Fibroblast of pulmonary artery (primary cell): ENCODE measurements at regions not wholly inside any gene's neighbourhood (a gene's known extent, or its start where the extent isn't known, plus 50 kb on each side); places are given as distances from the start of the nearest gene placed in this dataset.

ENCODE experiments used
- DNase-seq: peaks from one replicate; pipeline ENCODE4 v3.0.0-alpha.2; 2010; ENCODE audit warnings: low read depth
- H3K4me3 ChIP-seq: replicated peaks from 2 replicates; pipeline ENCODE4 v1.5.1; 2011; ENCODE audit warnings: low read depth, mild to moderate bottlenecking, control low read depth, low read length, moderate library complexity
- TF ChIP-seq, protein P1 (sequence below): IDR thresholded peaks from 2 replicates; pipeline ENCODE4 v1.5.1; 2011; ENCODE audit warnings: mild to moderate bottlenecking, control low read depth, low read length, inconsistent platforms; ENCODE audit errors: missing control alignments

DNA sequence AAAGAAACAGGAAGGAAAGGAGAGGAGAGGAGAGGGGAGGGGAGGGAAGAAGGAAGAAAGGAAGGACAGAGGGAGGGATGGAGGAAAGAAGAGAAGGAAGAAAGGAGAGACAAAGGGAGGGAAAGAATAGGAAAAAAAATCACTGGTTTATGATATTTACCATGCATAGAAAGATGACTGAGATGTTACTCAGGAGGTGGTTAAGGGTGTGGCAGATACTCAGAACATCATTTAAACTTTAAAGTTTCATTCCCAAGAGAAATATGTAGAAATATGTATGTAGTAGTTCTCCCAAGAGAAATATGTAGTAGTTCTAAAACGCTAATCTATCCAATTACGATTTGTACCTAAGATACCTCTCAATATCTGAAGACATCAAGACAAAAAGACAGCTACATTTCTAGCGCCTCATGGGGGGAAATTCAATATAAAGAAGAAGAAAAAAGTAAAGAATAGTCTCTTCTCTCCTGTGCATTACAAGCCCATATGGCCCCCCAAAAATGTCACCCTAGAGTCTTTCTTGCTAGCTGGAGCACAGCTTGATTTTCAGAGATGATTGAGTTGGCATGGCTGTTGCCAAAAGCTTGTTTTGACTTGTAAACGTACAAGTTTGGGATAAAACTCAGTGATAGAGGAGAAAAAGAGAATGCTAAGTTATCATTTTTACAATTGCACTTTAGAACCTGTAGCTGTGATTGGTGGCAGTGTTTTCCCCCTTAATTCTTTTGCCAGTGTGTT lies 539.2 kb downstream of the CDH26 start:
- TF ChIP-seq, protein P1, sequence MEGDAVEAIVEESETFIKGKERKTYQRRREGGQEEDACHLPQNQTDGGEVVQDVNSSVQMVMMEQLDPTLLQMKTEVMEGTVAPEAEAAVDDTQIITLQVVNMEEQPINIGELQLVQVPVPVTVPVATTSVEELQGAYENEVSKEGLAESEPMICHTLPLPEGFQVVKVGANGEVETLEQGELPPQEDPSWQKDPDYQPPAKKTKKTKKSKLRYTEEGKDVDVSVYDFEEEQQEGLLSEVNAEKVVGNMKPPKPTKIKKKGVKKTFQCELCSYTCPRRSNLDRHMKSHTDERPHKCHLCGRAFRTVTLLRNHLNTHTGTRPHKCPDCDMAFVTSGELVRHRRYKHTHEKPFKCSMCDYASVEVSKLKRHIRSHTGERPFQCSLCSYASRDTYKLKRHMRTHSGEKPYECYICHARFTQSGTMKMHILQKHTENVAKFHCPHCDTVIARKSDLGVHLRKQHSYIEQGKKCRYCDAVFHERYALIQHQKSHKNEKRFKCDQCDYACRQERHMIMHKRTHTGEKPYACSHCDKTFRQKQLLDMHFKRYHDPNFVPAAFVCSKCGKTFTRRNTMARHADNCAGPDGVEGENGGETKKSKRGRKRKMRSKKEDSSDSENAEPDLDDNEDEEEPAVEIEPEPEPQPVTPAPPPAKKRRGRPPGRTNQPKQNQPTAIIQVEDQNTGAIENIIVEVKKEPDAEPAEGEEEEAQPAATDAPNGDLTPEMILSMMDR = no peak
- no peak for DNase-seq
- H3K4me3 ChIP-seq = no peak overlapping the region

- TF ChIP-seq, protein P1 = no peak
- no peak for DNase-seq
- H3K4me3 ChIP-seq = no peak overlapping the region
Observed at GRCh38 chr20:60500038-60500701, 541.9 kb downstream of the CDH26 start.

DNA sequence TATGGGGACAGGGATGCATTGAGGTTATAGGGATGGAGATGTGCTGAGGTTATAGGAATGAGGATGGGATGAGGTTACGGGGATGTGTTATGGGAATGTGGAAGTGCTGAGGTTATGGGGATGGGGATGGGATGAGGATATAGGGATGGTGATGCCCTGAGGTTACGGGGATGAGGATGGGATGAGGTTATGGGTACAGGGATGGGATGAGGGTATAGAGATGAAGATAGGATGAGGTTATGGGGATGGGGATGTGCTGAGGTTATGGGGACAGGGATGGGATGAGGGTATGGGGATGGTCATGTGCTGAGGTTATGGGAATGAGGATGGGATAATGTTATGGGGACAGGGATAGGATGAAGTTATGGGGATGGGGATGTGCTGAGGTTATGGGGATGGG lies 542.8 kb downstream of the CDH26 start:
- TF ChIP-seq, protein P1 = no peak
- H3K4me3 ChIP-seq = no peak overlapping the region
- DNase-seq = no peak

DNA sequence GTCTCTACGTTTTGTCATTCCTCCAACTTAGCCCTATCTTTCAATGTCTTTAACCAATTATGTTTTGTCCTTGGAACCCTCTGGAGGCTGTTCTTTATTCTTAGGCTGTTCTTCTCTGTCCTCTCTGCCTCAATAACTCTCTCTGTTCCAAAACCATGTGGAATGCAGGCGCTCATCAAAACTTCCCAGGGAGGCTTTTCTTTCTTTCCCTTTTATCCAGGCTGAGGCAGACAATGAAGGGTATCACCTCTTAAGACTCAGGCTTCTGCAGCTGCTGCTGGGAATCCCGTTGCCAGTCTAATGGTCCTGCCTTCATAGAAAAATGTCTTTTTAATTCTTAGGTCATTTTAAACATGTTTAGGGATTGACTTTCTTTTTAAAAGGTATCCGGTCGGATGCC lies 544.7 kb downstream of the CDH26 start:
- TF ChIP-seq, protein P1 = no peak
- no peak overlapping the region for H3K4me3 ChIP-seq
- no peak for DNase-seq

- DNase-seq = no peak
- TF ChIP-seq, protein P1 = no peak
- no peak overlapping the region for H3K4me3 ChIP-seq
Observed at GRCh38 chr20:60505423-60505822, 547.2 kb downstream of the CDH26 start.

DNA sequence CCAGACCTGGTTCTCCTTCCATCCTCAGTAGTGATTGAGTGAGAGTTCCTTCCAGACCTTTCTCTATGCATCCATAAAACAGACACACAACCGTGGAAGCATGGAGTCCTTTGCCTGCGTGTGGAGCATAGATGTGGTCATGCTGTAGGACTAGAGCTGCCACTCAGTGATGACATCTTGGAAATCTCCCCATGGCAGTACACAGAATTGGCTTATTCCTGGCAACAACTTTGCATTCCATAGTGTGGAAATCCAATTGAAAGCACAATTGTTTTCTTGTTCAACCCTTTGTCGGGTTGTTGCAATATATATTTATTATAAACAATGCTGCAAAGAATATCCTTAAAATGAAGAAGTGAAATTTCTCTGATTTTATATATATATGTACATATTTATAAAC lies 547.8 kb downstream of the CDH26 start:
- DNase-seq = no peak
- TF ChIP-seq, protein P1 = no peak
- no peak overlapping the region for H3K4me3 ChIP-seq

DNA sequence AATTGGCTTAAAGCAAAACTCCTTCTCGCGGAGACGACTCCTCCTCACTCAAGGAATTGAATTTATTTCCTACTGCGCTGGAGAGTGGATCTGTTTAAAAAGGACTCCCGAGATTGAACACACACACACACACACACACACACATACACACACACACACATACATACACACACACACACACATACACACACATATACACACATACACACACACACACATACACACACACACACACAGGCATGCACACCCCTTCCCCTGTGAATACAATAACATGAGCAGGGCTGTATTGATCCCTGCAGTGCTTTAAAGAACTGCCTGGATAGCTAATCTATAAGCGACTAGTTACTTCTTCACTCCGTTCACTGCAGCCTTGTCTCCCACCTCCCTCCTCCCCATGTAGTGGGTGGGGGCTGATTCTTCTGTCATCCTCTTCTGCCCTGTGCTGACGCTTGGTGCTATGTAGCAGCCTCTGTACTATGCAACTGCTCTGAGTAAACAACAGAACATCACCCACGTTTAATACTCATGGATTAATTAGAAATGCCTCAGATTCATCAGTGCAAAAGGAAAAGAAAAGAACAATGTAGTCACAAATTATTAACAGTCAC lies 549.0 kb downstream of the CDH26 start:
- no peak overlapping the region for H3K4me3 ChIP-seq
- no peak for DNase-seq
- TF ChIP-seq, protein P1 = no peak
